ENCODE measurements at regions not wholly inside any gene's neighbourhood (a gene's known extent, or its start where the extent isn't known, plus 50 kb on each side); places are given as distances from the start of the nearest gene placed in this dataset.
"Not testable (repeated sequence)": the region's sequence is repeated elsewhere in the genome, so short reads cannot be mapped to it uniquely, and the experiment has no call there.

DNA sequence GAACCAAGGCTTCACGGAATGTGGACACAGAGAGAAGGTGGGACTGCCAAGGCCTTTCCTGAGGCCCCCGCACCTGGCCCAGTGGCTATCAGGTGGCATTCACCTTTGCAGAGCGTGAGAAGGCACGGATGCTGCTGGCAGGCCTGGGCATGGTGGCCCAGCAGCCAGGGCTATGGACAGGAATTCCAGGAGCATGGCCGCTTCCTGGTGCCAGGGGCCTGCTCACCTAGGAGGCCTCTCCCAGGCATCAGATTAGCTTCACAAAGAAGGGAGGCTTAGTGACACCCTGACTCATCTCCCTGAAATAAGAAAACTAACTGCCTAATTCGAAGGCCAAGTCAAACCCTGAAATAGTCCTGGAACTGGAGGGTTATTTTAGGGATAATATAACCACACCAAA lies 155.8 kb downstream of the TEX29 start:
- DNase-seq = no peak

DNA sequence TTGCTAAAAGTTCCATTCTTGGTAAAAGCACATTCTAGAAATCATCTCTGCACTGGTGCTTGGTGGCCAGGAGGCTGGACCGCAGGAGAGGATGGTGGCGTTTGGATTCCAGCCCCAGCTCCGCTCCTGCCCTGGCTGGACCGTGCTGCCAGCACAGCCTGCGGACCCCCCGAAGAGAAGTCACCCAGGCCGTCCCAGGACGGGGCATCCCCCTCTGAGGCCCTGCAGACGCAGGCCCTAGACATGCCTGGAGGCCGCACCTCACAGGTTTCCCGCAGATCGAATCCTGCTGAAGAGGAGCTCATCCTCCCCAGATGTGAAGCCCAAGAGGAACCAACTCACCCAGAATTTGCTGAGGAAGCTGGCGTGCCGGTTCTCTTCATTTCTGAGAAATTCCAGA lies 159.0 kb downstream of the TEX29 start:
- no peak for DNase-seq

DNA sequence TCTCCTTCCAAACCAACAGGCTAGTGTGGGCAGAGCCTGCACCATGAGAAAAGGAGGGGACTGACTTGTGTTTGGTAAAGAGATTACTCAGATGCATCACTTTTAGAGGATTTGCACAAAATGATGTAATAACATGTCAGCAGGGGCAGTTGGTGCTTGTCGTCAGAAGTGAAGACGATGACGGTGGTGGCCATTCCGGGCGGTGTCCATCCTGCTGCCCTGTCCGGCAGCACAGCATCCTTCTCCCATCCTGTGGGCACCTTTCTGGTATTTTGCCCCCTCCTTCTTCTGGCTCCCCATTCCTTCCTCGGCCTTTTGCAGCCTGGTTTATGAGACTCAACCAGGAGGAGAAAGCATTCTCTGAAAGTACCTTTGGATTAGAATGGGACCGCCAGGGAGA lies 160.1 kb downstream of the TEX29 start:
- DNase-seq = no peak

DNA sequence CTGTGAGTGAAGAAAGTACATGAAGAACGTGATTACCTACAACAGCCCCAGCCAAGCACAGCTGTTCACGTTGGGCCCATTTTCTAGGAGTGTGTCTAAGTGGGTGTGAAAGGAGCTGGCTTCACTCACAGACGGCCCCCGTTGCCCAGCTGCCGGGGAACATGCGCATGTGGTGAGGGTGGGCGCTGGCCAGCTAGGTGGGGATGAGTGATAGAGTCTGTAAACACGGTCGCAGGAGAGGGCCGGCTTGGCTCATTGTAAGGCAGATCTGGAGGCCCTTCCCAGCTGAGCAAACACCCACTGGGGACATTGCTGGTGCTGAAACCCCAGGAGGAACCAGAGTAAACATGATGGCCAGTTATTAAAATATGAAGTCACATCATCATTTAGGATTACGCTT lies 160.5 kb downstream of the TEX29 start:
- no peak for DNase-seq

DNA sequence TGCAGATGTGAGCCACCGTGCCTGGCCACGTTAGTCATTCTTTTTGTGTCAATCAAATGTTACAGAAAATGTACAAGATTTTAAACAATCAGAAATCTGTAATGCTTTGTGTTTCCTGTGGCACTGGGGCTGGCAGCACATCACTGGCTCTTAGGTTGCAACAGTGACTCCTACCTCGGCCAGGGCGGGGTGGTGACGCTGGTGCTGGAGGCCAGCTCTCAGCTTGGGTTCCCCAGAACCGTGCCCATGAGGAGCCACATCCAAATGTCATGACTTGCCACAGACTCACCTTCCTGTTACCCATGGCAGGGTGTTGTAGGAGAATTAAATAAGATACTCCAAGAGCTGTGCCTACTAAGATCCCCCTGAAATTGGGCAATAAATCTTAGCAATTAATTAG lies 161.7 kb downstream of the TEX29 start:
- no peak for DNase-seq

DNA sequence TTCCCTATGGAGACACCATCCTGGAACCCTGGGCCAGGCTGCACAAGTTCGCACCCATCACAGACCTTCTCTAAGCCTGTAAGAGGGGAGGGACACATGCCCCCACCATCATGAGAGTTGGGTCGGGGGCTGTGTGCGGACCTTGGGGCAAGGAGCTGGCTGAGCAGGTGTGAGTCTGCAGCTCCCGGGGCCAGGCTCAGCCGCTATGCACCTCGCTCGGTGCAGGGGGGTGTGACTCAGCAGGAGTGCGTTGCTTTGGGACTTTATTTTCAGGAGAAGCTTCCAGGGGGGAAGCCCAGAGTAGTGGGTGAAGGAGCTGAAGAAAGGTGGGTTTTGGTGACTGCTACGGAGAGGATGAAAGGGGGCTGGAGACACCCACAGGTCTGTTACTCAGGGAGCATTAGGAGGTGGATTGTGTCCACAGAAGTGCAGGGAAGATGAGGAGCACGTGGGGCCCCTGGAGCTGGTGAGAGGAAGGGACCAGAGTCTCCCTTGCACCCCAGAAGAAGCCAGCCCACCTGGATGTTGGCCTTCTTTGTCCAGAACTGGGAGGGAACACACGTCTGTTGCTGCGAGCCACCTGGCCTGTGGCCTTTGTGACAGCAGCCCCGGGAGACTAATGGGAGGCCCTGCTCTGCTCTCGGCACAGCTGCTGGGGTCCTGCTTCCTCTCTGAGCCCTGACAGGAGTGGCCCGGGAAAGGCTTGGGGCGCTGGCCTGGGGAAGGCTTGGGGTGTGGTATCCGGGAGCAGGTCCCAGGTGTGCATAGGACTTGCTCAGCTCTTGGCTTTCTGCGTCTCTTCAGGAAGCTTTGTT lies 162.6 kb downstream of the TEX29 start:
- no peak for DNase-seq

DNA sequence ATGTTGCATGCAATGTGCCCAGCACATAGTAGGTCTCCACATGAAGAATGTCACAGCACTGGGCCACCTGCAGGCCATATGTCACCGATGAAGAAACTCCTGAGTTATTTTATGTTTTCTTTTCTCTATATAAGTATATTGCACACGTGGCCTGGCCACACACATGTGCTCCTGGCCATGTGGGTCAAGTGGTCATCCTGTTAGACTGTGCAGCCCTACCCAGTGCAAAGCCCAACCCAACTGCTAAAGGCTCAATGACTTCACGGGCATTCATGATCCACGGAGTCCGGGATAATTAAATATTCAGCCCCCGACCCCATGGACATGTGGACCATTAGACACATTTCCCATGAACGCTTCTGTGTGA lies 163.2 kb downstream of the TEX29 start:
- no peak for DNase-seq

DNA sequence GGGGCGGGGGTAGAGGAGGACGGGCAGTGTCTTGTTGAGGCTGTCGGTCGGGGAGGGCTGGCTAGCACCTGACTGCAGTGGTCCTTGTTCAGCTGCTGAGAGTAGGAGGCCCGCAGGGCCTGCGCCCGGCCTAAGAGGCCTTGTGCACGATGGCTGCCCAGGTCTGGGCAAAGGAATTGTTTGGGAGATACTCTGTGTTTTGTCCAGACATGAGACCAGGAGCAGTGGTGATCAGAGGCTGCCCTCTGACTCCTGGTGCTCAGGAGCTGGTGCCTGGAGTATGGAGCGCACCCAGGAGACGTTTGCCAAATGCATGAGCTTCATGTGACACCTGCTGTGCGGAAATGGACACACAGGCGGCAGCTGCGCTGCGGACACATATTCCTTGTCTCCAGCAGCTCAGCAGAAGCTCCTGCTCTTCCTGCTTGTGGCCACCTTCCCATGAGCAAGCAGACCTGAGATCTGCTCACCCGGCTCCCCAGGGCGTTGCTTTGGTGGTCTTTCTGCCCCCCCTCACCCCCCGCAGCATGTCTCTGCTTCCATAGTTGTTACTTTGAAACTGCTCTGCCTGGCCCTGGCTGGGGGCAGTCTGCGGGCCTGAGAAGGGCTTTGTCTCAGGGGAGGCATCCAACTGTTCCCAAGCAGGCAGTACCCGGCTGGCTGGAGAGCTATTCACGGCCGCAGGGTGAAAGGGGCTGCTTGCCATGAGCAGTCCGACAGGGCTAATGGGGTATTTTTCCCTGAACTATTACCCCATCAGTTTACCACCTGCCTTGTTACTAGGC lies 163.9 kb downstream of the TEX29 start:
- DNase-seq = no peak

DNA sequence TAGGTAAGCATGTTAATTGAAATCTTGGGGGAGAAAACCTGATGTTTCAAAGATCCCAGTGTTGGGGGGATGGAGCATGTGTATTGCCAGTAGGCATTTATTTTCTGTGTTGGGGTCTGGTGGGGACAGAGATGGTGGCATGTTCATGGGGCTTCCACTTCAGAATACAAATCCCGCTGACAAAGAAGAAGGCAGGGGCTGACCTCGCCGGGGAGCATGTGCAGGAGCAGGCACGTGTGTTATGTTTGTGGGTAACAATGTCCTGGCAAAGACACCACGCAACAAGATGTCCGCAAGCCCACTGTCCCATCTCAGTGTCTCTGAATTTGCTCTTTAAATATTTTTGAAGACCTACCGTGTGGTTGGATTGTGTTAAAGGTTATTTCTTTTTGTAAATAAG lies 164.5 kb downstream of the TEX29 start:
- no peak for DNase-seq

DNA sequence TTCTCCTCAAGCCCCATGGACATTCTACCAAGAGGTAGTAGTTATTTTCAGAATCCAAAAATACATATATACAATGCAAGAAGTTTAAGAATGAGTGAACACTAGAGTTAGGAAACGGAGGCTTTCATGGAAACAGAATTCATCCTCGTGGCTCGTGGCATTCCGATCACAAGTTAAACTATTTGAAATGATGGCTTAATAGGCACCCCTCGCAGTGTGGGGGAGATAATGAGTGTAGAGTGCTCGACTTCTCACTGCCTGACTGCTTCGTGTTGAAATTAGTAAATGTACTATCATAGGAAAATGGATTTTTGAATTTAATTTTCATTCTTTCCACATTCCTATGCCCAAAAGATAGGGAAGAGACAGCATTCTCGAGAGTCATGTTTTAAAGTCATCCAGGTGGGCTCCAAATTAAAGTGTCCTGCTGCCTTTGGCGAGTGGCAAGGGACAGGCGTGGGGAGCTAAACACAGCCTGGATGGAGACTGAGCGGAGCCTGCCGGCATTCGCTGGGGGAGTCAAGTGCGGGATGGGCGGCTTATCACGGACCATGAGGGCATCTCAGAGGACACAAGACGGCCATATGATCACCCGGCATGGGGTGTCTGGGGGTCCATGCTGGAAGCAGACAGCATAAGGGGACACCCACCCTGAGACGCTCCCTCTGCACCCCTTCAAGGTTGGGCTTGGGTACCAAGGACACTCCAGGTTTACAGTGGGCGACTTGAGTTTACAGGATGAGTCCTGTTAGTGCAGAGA lies 165.2 kb downstream of the TEX29 start:
- no peak for DNase-seq

DNA sequence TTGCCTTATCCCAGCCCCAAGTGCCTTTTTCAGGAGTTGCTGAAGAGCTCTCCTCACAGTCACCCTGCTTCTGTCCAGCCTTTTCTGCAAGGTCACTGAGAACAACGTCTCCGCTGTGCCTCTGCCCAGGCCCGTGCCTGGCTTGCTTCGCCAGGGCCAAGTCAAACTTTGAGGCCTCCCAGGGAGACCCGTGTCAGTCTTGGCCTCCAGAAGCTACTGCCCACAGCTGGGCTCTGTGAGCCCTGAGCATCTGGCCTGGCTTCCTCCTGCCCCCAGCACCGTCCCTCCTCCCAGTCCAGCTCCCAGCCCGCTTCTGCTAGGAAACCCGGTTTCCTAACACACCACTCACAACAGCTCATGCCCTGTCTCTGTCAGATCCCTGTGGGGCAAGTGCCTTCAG lies 165.9 kb downstream of the TEX29 start:
- no peak for DNase-seq

DNA sequence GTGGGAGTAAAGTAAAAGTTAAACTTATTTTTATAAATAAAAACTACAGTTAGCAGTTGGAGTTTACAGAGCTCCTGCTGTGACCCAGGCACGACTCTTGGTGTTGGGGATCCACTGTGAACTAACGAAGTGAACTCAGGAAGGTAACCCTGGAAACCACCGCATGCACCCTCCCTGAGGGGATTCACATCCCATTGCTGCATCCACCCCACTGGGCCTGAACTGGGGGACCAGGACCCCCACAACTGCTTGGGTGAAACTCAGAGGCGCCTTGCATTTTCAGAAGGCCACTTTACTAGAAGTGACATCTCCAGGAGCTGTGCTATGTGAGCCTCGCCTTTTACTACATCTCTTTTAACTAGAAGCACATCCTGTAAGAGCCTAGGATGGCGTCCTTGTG lies 166.4 kb downstream of the TEX29 start:
- no peak for DNase-seq

DNA sequence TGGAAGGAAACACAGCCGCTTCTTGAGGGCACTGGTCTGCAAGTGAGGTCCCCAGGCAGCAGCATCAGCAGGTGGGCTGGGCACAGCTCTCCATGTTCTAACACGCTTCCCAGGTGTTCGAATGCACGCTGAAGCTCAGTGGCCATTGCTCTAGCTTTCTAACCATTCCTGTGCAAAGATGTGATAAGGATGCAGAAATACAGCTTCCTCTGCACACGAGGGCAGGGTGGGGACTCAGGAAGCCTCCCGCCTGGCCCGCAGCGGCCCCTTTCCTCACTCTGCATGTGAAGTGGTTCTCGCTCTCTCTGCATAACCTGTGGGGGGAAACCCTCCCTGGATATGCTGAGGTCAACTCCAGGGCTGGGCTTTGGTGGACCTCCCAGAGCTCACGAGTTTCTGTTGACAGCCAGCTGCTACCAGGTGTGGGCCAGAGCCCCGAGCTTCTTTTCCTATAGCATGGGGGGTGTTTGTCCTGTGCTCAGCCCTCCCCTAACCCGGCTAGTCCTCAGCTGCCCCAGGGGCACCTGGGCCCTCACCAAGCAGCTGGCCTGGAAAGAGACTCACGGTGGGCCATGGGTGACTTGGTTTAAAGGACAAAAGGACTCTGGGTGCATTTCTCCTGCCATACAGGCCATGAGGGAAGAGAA lies 168.2 kb downstream of the TEX29 start:
- no peak for DNase-seq

DNA sequence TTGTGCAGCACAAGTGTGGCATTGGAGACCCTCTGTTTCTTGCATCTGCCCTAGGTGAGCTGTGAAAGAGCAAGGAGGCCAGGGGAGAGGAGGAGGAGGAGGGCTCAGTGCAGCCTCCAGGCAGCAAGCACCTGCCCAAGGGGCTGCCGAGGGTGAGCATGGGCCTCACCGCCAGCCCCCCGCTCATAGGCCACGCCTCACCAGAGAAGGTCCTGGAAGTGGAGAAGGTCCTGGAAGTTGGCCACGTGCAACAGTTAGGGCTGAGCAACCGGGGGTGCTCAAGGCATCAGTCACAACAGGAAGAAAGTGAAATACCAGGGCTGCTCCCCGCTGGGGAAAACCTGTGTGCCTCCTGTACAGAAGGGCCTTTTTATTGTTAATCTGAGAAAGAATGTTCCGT lies 168.9 kb downstream of the TEX29 start:
- DNase-seq = no peak

DNA sequence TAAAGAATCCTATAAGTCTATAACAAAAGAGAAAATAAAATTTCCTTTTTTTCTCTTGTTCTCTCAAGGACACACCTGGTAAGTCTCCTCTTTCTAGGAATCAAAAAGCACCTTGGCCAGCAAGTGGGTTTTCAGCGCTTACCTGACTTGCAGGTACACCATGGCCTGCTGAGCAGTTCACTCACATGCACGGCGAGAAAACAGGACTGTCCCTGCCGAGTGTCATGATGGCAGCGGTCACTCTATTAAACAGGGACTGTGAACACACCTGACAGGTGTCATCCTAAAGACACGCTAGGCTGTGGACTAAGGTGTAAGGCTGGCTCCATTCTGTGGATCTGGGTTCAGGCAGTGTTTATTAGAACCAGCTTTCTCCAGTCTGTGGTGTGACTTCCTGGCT lies 170.2 kb downstream of the TEX29 start:
- DNase-seq = no peak

DNA sequence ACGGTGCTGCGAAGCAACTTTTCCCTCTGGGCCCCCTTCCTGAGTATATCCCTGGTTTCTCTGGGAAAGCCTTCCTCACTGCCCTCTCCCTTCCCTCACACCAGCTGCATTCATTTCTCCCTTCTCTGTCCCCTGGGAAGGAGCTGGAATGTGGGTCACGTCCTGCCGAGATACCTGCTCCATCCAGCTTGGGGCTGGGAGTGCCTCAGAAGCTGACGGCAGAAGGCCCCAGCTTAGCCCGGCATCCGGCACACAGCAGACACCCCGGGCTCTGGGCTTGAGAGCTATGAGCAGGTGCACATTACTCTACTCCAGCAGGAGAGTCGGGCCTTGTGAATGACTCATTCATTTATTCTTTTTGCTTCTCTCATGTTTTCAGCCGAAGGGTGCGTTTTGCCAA lies 170.6 kb downstream of the TEX29 start:
- DNase-seq = no peak

DNA sequence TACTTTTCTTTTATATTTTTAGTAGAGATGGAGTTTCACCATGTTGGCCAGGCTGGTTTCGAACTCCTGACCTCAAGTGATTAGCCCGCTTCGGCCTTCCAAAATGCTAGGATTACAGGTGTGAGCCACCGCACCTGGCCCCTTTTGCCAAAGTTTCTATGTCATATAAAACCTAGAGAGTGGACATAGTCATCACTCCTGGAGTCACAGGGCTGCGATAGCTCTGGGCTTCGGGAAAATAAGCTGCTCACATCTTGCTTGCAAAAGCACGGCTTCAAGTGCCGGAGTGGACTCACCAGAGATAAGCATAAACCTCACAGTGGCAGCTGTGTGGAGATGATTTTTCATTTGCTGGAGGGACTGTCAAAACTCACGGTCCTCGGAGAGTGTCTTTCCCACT lies 171.2 kb downstream of the TEX29 start:
- DNase-seq = no peak

DNA sequence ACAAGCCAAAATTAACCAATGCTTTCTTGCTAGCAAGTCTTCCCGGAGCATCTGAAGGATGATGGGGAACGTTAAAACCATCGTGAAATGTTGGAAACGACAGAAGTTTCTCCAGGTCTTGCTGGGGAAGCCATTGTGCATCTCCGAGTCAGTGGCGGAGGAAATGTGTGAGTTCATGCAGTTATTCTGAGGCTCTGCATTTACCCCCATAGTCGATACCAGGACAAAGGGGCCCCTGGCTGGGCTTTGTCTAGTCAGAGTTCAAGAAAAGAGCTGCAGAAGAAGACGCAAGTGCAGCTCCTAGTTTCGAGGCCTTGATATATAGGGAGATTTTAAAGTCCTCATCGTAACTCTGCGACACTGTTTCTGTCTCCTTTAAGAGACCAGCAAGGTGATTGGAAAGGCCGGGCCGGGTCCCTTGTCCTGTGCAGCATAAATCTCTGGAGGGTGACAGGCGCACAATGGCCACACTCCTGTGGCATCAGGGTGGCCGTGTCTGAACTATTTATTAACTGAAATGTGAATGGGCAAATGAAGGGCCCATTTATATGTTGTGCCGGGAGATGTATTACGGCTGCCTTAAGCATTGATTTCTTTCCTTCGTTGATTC lies 172.0 kb downstream of the TEX29 start:
- no peak for DNase-seq

DNA sequence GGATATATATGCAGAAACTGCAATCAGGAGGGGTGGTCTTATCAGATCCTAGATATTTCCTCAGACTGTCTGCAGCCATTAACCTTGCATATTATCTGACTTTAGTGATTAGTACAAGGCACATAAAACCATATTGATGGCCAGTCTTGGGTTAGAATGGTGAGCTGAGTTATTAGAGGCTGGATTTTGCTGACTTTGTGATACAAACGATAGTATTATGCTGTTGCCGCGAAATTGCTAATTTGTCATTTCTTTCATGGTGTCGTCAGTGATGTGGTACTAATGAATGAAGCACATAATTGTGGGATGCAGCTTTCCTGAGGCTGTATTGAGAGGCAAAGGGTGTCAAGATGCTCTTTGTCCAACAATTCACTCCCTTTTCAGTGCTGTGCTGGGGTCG lies 172.5 kb downstream of the TEX29 start:
- no peak for DNase-seq

DNA sequence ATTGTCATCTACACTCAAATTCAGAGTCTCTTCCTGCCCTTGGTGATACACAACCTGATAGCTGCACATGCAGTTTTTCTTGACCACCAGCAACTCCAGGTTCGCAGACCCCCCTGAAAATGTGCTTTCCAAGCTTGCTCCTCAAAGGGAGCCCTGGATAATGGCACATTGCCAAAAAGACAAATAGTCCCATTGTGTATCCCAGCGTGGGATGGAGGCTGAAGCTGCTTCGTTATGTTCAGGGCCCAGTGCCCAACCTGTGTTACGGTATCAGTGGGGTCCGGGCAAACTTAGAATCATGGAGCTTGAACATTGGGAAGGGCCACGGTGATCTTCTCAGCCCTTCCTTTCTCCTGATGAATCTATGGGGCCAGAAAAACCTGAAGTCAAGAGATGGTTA lies 173.0 kb downstream of the TEX29 start:
- DNase-seq = no peak

DNA sequence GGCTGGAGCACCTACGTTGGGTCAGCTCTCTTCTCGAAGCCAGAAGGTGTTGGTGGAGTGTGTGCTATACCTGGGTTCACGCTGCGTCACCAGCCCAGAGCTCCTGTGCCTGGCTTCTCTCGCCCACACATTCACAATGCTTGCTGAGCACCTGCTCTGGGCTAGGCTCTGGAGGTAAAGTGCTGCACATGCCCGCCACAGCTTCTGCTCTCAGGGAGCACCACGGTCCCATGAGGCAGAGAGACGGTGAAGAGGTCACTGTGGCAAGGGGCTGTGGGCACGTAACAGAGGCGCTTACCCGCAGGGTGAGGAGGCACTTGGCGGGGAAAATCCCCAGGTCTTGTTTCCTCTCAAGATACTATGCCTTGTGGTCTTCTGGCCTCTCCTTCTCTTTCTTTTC lies 174.2 kb downstream of the TEX29 start:
- DNase-seq = no peak

DNA sequence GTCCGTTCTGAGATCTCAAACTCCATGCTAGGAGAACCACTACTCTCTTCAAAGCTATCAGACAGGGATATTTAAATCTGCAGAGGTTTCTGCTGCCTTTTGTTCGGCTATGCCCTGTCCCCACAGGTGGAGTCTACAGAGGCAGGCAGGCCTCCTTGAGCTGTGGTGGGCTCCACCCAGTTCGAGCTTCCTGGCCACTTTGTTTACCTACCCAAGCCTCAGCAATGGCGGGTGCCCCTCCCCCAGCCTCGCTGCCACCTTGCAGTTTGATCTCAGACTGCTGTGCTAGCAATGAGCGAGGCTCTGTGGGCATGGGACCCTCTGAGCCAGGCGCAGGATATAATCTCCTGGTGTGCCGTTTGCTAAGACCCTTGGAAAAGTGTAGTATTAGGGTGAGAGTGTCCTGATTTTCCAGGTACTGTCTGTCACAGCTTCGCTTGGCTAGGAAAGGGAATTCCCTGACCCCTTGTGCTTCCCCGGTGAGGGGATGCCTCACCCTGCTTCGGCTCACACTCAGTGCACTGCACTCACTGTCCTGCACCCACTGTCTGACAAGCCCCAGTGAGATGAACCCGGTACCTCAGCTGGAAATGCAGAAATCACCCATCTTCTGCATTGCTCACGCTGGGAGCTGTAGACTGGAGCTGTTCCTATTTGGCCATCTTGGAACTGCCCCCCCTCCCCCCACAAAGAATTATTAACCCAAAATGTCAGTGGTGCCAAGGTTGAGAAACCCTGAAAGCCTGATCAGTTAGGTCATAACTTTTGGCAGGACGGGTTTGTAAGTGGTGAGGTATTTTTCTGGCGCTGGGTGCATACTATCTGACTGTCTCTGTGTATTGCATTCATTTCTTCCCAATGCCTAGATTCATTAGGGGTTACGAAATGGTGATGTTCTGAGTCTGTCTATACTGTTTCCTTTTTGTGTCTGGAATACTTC lies 181.4 kb downstream of the TEX29 start:
- DNase-seq = not testable (repeated sequence)

All from NCI-H226 (cell line).